Amniotic stem cell (primary cell): ENCODE measurements at regions not wholly inside any gene's neighbourhood (a gene's known extent, or its start where the extent isn't known, plus 50 kb on each side); places are given as distances from the start of the nearest gene placed in this dataset.

ENCODE experiments used
- DNase-seq: peaks from one replicate; lab custom pipeline; 2025; lab: John Stamatoyannopoulos, UW

GRCh38 chr3:72232331-72232730, 447.4 kb upstream of the PROK2 start:
- DNase-seq: no peak

DNA sequence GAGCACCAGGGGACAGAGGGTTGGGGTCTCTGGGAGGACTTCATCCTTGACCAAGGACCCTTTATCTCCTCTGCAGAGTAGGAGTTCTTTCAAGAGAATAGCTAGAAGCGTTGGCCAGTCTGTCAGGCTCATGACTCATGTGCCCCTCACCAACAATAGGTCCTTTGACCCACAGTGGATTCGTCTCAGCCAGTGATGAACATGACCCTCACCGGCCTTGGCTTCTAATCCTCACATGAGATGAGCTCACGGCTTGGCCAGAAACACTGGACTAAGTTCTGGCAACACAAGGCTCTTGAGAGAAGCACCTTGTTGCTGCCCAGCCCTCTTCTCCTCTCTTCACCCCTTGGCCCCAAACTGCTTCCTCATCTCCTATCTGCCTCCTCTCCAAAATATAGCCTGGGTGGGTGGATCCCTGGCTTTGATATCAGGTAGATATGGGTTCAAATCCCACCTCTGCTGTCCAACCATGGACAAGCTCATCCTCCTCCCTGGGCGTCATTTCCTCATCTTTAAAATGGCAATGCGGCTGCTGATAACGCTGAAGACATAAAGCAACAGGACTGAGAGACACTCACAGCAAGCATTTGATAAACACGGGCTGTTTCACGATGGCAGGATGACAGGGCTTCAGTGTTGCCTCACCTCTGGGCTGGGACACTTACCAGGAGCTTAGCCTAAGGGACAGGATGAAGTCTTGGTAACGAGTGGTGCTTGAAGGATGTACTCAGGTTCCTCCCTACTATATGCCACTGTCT, 446.7 kb upstream of the PROK2 start:
- DNase-seq: no peak

GRCh38 chr3:72230774-72231379, 445.9 kb upstream of the PROK2 start:
- no peak for DNase-seq

GRCh38 chr3:72229952-72230351, 445.0 kb upstream of the PROK2 start:
- DNase-seq: no peak

GRCh38 chr3:72227486-72228070, 442.6 kb upstream of the PROK2 start:
- DNase-seq: no peak

DNA sequence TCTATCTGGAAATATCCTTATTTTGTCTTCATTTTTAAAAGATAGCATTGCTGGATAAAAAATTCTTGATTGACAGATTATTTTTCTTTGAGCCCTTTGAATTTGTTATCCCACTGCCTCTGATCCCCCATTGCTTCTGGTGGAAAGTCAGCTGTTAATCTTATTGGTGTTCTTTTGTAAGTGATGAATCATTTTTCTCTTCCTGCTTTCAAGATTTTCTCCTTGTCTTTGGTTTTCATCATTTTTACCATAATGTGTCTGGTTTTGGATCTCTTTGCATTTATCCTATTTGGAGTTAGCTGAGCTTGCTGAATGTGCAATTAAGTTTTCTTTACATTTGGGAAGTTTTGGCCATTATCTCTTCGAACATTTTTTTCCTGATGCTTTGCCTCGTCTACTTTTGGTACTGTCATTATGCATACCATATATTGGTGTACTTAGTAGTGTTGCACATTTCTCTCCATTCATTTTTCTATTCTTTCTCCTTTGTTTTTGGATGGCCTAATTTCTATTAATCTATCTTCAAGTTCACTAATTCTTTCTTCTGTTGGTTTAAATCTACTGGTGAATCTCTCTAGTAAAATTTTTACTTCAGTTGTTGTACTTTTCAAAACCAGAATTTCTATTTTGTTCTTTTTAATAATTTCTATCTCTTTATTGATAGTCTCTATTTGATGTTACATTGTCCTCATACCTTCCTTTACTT, 440.0 kb upstream of the PROK2 start:
- no peak for DNase-seq

DNA sequence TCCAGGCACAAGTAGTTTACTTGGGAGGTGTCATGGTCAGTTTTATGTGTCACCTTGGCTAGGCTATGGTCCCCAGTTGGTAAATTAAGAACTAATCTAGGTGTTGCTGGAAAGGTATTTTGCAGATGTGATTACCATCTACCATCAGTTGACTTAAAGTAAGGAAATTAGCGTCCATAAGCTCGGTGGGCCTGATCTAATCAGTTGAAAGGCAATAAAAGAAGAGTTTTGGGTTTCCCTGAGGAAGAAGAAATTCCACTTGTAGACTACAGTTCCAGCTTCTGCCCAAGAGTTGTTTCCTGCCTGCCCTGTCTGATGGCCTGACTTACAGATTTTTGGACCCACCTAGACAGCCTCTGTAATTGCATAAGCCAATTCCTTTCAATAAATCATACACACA, 438.7 kb upstream of the PROK2 start:
- DNase-seq: no peak

DNA sequence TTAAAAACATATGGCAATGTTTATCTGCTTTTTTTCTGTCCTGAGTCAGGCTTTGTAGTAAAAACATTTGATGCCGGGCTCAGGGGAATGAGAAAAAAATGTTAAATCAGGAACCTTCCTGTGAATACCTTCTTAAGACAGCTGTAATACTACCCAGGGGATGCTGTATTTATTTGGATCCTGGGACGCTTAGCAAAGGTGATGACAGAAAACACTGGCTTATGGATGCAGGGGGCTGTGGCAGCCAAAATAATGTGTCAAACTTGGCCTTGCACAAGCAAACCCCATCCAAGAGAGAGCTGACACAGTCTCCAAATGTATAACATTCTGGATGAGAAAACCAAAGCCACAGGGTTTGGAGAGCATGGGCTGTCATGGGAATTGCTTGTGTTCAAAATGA, 438.2 kb upstream of the PROK2 start:
- no peak for DNase-seq

GRCh38 chr3:72222410-72222809, 437.5 kb upstream of the PROK2 start:
- no peak for DNase-seq

DNA sequence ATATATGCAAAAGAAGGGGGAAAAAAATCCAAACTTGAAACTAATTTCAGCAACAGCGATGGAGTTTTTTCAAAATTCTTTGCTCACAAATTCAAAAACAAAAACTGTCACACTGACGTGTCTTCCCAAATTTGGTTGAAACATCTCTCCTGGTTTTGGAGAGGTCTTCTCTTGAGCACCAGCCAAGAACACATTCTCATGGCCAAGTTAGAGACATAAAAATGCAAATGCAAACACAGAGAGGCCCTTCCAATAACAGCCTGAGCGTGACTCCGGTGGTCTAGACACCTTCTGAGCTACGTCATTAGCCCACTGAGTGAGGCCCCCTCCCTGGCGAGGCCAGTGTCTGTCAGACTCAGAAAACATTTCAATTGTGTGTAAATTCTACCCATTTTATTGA, 436.0 kb upstream of the PROK2 start:
- no peak for DNase-seq

DNA sequence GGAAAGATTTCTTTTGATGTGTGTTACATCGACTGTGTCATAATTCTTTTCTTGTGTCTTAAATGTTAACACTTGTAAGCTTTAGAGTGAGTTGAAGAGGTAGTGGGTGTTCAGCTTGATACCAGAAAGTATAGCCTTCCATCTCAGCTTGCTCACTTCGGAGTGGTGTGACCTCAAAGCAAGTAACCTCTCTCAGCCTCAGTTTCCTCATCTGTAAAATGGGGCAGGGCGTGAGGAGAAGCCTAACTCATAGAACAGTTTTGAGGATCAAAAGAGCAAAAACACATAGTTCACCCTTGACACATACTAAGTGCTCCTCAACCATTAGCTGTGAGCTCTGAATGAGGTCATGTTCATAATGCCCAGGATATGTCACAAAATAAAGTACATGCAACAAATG, 434.8 kb upstream of the PROK2 start:
- DNase-seq: no peak

DNA sequence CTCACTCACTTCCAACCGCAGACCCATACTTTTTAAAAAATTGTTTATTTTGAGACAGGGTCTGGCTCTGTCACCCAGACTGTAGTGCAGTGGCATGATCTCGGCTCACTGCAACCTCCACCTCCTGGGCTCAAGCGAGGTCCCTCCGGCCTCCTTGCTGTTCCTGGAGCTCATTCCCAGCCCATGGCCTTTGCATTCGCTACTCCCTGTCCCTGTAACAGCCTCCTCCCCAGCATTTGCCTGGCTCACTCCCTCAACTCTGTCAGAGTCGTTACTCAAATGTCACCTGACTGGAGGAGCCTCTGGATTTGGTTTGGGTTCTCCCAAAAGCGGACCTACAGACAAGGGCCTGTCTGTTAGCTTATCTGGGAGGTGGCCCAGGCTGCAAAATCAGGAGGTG, 432.6 kb upstream of the PROK2 start:
- DNase-seq: no peak

DNA sequence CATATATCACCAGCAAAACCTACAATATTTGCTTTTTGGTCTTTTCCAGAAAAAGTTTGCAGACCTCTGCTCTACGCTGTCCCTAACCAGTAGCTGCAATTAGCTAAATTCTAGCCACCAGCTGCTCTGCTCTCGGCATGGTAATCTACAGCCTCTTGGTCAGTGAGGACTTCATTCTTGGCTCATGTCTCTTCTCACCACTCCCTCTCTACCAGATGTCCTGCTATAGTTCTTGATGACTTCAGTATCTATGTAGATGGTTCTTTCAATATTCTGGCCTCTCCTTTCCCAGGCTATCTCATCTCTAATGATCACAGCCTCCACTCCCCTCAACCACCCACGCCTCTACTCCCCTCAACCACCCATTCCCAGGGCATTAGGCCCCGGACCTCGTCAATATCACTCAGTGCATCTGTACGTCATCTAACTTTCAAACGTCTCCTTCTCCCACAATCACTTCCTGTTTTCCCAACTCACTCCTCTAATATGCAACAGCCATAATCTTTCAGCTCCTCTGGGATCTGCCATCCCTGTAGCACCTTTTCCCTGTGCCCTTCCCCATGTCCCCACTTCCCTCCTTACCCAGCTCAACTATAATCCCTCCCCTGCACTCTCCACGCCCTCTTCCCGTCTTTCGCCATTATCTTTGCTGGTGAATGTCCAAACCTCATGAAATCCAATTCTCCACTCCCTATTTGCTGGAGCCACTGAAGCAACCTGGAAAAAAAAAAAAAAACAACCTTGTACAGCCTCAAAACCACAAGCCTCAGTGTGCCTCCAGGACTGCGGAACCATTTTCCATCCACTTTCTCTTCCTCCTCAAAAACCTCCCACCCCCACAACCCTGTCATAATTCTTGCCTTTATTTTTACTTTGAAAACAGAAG, 429.4 kb upstream of the PROK2 start:
- DNase-seq: no peak

GRCh38 chr3:72213296-72214065, 428.5 kb upstream of the PROK2 start:
- DNase-seq: no peak

DNA sequence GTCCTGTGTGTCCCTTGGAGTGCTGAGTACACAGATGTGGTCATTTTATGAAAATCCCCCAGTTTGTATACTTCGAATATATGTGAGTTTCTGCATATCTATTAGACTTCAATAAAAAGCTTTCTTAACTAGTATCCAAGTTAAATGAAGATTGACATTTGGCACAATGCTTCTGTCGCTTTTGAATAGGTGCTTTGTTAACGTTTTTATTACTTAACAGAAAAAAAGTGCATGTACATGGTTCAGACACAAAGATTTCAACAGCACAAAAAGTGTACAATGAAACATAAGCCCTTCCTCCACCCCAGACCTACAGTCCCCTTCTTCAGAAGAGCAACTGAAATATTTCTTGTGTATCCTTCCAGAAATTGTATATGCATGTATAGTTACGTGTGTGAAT, 427.4 kb upstream of the PROK2 start:
- DNase-seq: no peak

- DNase-seq: no peak
Observed at GRCh38 chr3:72210261-72210660, 425.3 kb upstream of the PROK2 start.

GRCh38 chr3:72205297-72205826, 420.4 kb upstream of the PROK2 start:
- DNase-seq: no peak

- no peak for DNase-seq
Observed at GRCh38 chr3:72204452-72204851, 419.5 kb upstream of the PROK2 start.

- no peak for DNase-seq
Observed at GRCh38 chr3:72203613-72204349, 418.8 kb upstream of the PROK2 start.

DNA sequence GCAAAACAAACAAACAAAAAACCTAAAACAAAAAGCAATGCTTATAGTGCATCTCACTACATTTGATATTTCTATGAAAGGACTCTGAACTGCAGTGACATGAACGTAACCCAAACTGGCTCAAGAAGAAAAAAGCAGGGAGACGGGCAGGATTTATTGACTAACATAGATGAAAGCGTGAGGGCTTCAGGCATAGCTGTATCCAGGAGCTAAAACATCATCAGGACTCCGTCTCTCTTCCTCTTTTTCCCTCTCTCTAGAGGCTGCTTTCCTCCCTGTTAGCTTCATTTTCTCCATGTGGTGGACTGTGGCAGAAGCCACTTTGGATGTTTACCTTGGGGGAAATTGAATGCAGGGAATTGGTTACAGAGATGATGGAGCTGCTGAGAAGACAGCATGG, 418.2 kb upstream of the PROK2 start:
- DNase-seq: no peak
